Adrenal gland (tissue), 9 donors: ENCODE measurements at regions not wholly inside any gene's neighbourhood (a gene's known extent, or its start where the extent isn't known, plus 50 kb on each side); places are given as distances from the start of the nearest gene placed in this dataset.
"Not testable (repeated sequence)": the region's sequence is repeated elsewhere in the genome, so short reads cannot be mapped to it uniquely, and the experiment has no call there.

Source experiments
- DNase-seq, 7 donors: peaks; one replicate each; pipeline ENCODE4 v3.0.0-alpha.2; 2019 to 2020
- H3K27ac ChIP-seq, 5 donors: fragments of 200-600 bp; sonication (generic) in 4 of 5; 1 replicate in 3 of 5; 2 replicates in 2 of 5; pipeline versions ENCODE4 v1.5.1 to v1.8.0; 2016 to 2020; ENCODE audit warnings: mild to moderate bottlenecking in 1 of 5
- H3K27me3 ChIP-seq: fragments of 200-600 bp; 2 replicates; pipeline ENCODE4 v1.8.0; 2021
- H3K36me3 ChIP-seq, 2 donors: fragments of 200-600 bp; replicated peaks in 1 of 2; 1 replicate in 1 of 2; 2 replicates in 1 of 2; pipeline versions ENCODE4 v1.5.1 to v1.8.0; 2018 to 2022
- H3K4me1 ChIP-seq, 2 donors: fragments of 200-600 bp; replicated peaks in 1 of 2; 1 replicate in 1 of 2; 2 replicates in 1 of 2; pipeline versions ENCODE4 v1.5.1 to v1.8.0; 2018 to 2021
- H3K4me3 ChIP-seq, 4 donors: fragments of 200-600 bp; sonication (generic) in 3 of 4; one replicate each; pipeline ENCODE4 v1.5.1; 2016 to 2018
- H3K9me3 ChIP-seq, 3 donors: fragments of 200-600 bp; sonication (generic) in 1 of 3; replicated peaks in 1 of 3; 1 replicate in 2 of 3; 2 replicates in 1 of 3; pipeline versions ENCODE4 v1.5.1 to v1.8.0; 2016 to 2021
- CTCF ChIP-seq, 6 experiments: fragments of 450-650 bp in 4 of 6; fragments of 200-600 bp in 2 of 6; sonication (generic) in 1 of 6; IDR thresholded peaks; 1 replicate in 5 of 6; 2 replicates in 1 of 6; pipeline versions ENCODE4 v1.5.1 to v1.8.0; 2016 to 2021; ENCODE audit warnings: antibody characterized with exemption in 6 of 6, mild to moderate bottlenecking in 2 of 6, moderate library complexity in 1 of 6
- POLR2A ChIP-seq, 2 donors: fragments of 450-650 bp; IDR thresholded peaks; one replicate each; pipeline ENCODE4 v1.6.1; 2017; ENCODE audit warnings: antibody characterized with exemption in 2 of 2, mild to moderate bottlenecking in 2 of 2, moderate library complexity in 1 of 2
- WGBS, 4 donors: extraction: QIAGEN DNeasy Blood & Tissue Kit in 2 of 4; methylation state at CpG; one replicate each; pipeline versions ENCODE4 v1.1.5 to v1.1.7; 2013 to 2017; 5-methylcytosine and 5-hydroxymethylcytosine counted together
- intact Hi-C, 2 donors: fragments of 100-400 bp; cut with DNase I; formaldehyde crosslinking; loops; one replicate each; pipeline versions ENCODE4 v1.14.1 to v1.15.0; 2022 to 2023
- donor health status: healthy with polysubstance abuse.
- donor health status: Bipolar disorder and iron deficiency.
- donor health status: DM: yes; HTN: yes; CAD: no.
- donor health status: DM: no; HTN: no; CAD: no.
- donor health status: DM: no; HTN: no; CAD: no.

- intact Hi-C loops, result no loop called here
- DNase-seq, result no peak
- no peaks in the 10 kb centered on the region for H3K36me3 ChIP-seq
- H3K4me3 ChIP-seq, result no peak overlapping the region
- no peaks in the 10 kb centered on the region for H3K9me3 ChIP-seq
- H3K27me3 ChIP-seq, result no peaks in the 10 kb centered on the region
- no peak overlapping the region for H3K27ac ChIP-seq
- 78 to 95% (median 83%) methylated on average over 4 to 7 of the region's 7 CpGs for WGBS, 4 donors
- no peaks in the 10 kb centered on the region for H3K4me1 ChIP-seq
- TF ChIP-seq POLR2A (IDR thresholded peaks at IDR 0.05) (no peak), CTCF (IDR thresholded peaks at IDR 0.05) (no peak)
These were observed 125.6 kb downstream of the CXCL12 start for GRCh38 chr10:44259090-44259874.

DNA sequence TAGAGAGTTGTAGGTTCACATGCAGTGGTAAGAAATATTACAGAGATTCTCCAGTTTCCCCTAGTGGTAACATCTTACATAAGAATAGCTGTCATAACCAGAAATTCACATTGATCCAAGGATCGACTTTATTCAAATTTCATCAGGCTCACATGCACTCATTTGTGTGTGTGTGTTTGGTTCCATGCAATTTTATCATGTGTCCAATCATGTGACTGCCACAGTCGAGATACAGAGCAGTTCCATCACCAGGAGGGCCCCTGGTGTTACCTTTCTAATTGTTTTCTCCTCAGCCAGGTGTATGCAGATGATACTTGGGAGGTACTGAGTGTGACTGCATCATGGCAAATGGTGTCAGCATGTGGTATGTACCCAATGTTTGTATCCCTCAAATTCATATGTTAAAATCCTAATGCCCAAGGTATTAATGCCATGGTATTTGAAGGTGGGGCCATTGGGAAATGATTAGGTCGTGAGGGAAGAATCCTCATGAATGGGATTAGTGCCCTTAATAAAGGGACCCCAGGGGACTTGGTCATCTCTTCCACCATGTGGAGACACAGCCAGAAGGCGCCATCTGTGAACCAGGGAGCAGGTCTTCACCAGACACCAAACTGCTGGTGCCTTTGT, 126.3 kb downstream of the CXCL12 start:
- no peaks in the 10 kb centered on the region for H3K4me1 ChIP-seq
- no peak overlapping the region for H3K4me3 ChIP-seq
- TF ChIP-seq POLR2A (IDR thresholded peaks at IDR 0.05) (no peak), CTCF (IDR thresholded peaks at IDR 0.05) (no peak)
- H3K36me3 ChIP-seq, result no peaks in the 10 kb centered on the region
- no peaks in the 10 kb centered on the region for H3K9me3 ChIP-seq
- intact Hi-C loops, result no loop called here
- no peak overlapping the region for H3K27ac ChIP-seq
- no peaks in the 10 kb centered on the region for H3K27me3 ChIP-seq
- 67 to 78% (median 76%) methylated on average over 4 of the region's 4 CpGs for WGBS, 4 donors
- DNase-seq, result no peak

DNA sequence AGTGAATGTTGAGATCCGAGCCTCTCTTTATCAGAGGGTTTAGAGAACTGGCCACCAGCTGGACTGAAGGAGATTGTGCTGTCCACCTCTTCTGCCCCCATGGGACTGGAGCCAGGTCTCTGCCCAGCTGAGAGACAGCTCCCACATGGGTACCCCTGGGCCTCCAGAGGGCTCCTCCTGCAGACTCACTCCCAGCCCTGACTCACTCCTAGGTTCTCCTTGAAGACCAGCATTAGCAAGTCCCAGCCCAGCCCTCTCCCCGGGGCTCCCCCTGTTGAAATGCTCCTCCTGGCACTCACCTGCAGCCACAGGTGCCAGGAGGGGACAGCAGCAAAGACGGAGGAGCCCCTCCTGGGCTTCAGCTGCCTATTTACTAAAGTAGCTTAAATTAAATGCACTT, 126.9 kb downstream of the CXCL12 start:
- H3K27ac ChIP-seq, result no peak overlapping the region
- no peaks in the 10 kb centered on the region for H3K9me3 ChIP-seq
- DNase-seq, result no peak
- no peaks in the 10 kb centered on the region for H3K4me1 ChIP-seq
- 71 to 77% (median 74%) methylated on average over 3 of the region's 3 CpGs for WGBS, 4 donors
- no peaks in the 10 kb centered on the region for H3K36me3 ChIP-seq
- TF ChIP-seq CTCF (IDR thresholded peaks at IDR 0.05), result no peak
- TF ChIP-seq POLR2A (IDR thresholded peaks at IDR 0.05), result no peak
- intact Hi-C loops, result no loop called here
- no peaks in the 10 kb centered on the region for H3K27me3 ChIP-seq
- H3K4me3 ChIP-seq, result no peak overlapping the region

DNA sequence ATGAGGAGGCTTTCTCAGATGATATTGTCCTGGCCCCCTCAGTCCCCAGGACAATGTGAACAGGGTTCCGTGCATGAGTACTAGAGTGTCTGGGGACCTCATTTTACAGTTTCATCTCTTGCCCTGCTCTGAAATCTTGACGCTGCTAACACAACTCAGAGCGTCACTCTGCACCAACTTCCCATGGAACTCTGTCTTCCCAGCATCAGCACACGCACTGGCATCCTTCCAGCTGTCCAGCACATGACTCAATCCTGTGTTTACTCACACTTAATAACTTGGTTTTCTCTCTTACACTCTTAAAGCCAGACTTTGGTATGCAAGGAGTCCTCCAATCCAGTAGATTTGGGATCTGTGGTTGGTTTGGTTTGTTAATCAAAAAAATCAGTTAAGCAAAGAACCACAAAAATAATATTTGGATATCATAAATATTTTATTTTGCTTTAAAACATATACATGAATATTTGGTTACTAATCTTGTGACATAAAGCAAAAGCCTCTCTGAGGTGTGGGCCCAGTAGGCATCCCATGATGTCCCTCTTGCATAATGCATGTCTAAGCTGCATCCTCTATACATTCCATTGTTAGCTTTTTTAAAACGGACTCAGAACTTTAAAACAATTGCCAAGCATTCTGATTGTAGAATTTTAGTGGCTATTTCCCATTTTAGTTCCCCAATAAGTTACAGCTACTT, 131.0 kb downstream of the CXCL12 start:
- WGBS, 4 donors, result 34 to 52% (median 43%) methylated on average over 5 of the region's 5 CpGs
- no peak overlapping the region for H3K4me3 ChIP-seq
- intact Hi-C loops, result no loop called here
- H3K27ac ChIP-seq, result no peak overlapping the region
- TF ChIP-seq CTCF (IDR thresholded peaks at IDR 0.05), result no peak
- TF ChIP-seq POLR2A (IDR thresholded peaks at IDR 0.05), result no peak
- no peaks in the 10 kb centered on the region for H3K4me1 ChIP-seq
- peak in 6 of 7 donors; percentile 24 to 68 (median 53) for DNase-seq
- H3K36me3 ChIP-seq, result no peaks in the 10 kb centered on the region
- no peaks in the 10 kb centered on the region for H3K9me3 ChIP-seq
- H3K27me3 ChIP-seq, result no peaks in the 10 kb centered on the region

DNA sequence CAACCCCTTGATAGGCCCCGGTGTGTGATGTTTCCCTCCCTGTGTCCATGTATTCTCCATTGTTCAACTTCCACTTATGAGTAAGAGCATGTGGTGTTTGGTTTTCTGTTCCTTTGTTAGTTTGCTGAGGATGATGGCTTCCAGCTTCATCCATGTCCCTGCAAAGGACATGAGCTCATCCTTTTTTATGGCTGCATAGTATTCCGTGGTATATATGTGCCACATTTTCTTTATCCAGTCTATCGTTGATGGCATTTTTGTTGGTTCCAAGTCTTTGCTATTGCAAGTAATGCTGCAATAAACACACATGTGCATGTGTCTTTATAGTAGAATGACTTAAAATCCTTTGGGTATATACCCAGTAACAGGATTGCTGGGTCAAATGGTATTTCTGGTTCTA, 132.3 kb downstream of the CXCL12 start:
- H3K27ac ChIP-seq, H3K36me3 ChIP-seq, H3K4me1 ChIP-seq, intact Hi-C loops, H3K9me3 ChIP-seq, H3K27me3 ChIP-seq, H3K4me3 ChIP-seq, DNase-seq: not testable (repeated sequence)
- 90 to 97% (median 91%) methylated on average over 3 of the region's 3 CpGs for WGBS, 4 donors

- H3K27me3 ChIP-seq, H3K4me1 ChIP-seq, H3K27ac ChIP-seq, DNase-seq, intact Hi-C loops, H3K36me3 ChIP-seq, H3K9me3 ChIP-seq, H3K4me3 ChIP-seq: not testable (repeated sequence)
- WGBS, 4 donors, result 80 to 96% (median 87%) methylated on average over 6 to 7 of the region's 7 CpGs
These were observed 135.0 kb downstream of the CXCL12 start for GRCh38 chr10:44249933-44250332.
